ENCODE measurements at regions not wholly inside any gene's neighbourhood (a gene's known extent, or its start where the extent isn't known, plus 50 kb on each side); places are given as distances from the start of the nearest gene placed in this dataset.

DNA sequence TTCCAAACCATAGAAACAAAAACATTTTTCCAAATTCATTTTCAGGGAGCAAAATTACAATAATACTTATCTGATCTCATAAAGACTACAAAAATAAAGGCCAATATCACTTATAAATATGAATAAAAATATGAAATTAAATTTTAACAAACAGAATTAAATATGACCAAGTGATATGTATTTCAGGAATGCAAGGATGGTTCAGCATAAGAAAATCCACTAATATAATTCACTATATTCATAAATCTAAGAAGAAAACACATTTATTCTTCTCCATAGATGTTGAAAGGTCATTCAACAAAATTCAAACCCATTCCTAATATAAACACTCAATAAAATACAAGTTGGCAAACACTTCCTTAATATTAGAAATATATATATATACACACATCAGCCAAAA is 115.2 kb upstream of the TMEM168 start:
- no peak for DNase-seq
- H3K27ac Mint-ChIP-seq, result no peak overlapping the region
- Histone ChIP-seq H3K27ac (ENCODE audit: low read depth, low read length) (no peak overlapping the region), H3K9ac (ENCODE audit: extremely low read depth, low read length, poor library complexity, severe bottlenecking) (no peak overlapping the region), H3K36me3 (ENCODE audit: control insufficient read depth, insufficient read depth, low read length) (peaks cover 8% of the 10 kb centered on the region), H3K27me3 (ENCODE audit: control insufficient read depth, insufficient read depth, low read length, poor library complexity, severe bottlenecking) (no peaks in the 10 kb centered on the region), H3K9me3 (ENCODE audit: control insufficient read depth, low read length) (peaks cover 20% of the 10 kb centered on the region), H3K4me3 (ENCODE audit: low read length) (no peak overlapping the region), H3K4me1 (ENCODE audit: control insufficient read depth, insufficient read depth, low read length) (no peaks in the 10 kb centered on the region)
- no peak overlapping the region for H3K4me3 Mint-ChIP-seq
- H3K9me3 Mint-ChIP-seq, result peaks cover 16% of the 10 kb centered on the region
- H3K4me1 Mint-ChIP-seq, result peaks cover 3% of the 10 kb centered on the region
- TF ChIP-seq, protein P1, sequence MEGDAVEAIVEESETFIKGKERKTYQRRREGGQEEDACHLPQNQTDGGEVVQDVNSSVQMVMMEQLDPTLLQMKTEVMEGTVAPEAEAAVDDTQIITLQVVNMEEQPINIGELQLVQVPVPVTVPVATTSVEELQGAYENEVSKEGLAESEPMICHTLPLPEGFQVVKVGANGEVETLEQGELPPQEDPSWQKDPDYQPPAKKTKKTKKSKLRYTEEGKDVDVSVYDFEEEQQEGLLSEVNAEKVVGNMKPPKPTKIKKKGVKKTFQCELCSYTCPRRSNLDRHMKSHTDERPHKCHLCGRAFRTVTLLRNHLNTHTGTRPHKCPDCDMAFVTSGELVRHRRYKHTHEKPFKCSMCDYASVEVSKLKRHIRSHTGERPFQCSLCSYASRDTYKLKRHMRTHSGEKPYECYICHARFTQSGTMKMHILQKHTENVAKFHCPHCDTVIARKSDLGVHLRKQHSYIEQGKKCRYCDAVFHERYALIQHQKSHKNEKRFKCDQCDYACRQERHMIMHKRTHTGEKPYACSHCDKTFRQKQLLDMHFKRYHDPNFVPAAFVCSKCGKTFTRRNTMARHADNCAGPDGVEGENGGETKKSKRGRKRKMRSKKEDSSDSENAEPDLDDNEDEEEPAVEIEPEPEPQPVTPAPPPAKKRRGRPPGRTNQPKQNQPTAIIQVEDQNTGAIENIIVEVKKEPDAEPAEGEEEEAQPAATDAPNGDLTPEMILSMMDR (conservative IDR thresholded peaks at IDR 0.05), result no peak
- peaks cover 34% of the 10 kb centered on the region for H3K36me3 Mint-ChIP-seq (ENCODE audit: low read depth)
- no peaks in the 10 kb centered on the region for H3K27me3 Mint-ChIP-seq (ENCODE audit: insufficient read depth)

DNA sequence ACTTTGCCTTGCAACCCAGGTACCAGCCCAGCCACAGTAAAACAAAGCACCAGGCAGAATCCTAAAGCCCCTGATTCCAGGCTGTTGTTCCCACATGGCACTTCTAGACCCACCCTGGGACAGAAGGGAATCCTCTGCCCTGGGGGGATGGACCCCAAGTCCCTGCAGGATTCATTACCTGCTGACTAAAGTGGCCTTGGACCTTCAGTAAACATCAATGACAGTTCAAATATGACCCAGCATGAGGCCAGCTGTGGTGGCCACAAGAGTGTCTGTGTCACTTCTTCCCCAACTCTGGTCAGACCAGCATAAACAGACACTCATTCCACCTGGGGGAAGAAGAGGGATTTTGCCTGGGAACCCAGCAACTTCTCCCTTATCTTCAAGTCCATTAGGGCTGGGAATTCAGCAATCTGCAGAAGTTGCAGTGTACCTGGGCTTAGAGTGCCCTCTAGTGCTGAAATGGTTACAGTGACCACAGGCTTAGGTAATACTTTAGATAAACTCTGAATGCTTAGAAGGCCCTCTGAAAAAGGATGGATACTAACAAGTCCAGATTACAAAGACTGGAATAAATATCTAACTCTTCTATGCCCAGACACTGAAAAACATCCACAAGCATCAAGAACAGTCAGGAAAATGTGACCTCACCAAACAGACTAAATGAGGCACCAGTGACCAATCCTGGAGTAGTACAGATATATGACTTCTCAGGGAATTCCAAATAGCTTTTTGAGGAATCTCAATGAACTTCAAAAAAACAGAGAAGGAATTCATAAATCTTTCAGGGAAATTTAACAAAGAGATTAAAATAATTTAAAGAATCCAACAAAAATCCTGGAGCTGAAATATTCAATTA is 108.5 kb upstream of the TMEM168 start:
- no peaks in the 10 kb centered on the region for H3K27me3 ChIP-seq (ENCODE audit: control insufficient read depth, insufficient read depth, low read length, poor library complexity, severe bottlenecking)
- no peak overlapping the region for H3K4me3 Mint-ChIP-seq
- DNase-seq, result peak; percentile 88
- peaks cover 17% of the 10 kb centered on the region for H3K9me3 Mint-ChIP-seq
- H3K36me3 Mint-ChIP-seq (ENCODE audit: low read depth), result peaks cover 33% of the 10 kb centered on the region
- H3K27ac Mint-ChIP-seq, result peak overlapping the region; percentile 61
- H3K27ac ChIP-seq (ENCODE audit: low read depth, low read length), result no peak overlapping the region
- peaks cover 16% of the 10 kb centered on the region for H3K36me3 ChIP-seq (ENCODE audit: control insufficient read depth, insufficient read depth, low read length)
- peaks cover 17% of the 10 kb centered on the region for H3K9me3 ChIP-seq (ENCODE audit: control insufficient read depth, low read length)
- TF ChIP-seq, protein P1 (conservative IDR thresholded peaks at IDR 0.05), result peak; percentile 91
- H3K4me1 Mint-ChIP-seq, result peaks cover 6% of the 10 kb centered on the region
- no peak overlapping the region for H3K4me3 ChIP-seq (ENCODE audit: low read length)
- H3K9ac ChIP-seq (ENCODE audit: extremely low read depth, low read length, poor library complexity, severe bottlenecking), result no peak overlapping the region
- H3K27me3 Mint-ChIP-seq (ENCODE audit: insufficient read depth), result no peaks in the 10 kb centered on the region
- H3K4me1 ChIP-seq (ENCODE audit: control insufficient read depth, insufficient read depth, low read length), result no peaks in the 10 kb centered on the region

DNA sequence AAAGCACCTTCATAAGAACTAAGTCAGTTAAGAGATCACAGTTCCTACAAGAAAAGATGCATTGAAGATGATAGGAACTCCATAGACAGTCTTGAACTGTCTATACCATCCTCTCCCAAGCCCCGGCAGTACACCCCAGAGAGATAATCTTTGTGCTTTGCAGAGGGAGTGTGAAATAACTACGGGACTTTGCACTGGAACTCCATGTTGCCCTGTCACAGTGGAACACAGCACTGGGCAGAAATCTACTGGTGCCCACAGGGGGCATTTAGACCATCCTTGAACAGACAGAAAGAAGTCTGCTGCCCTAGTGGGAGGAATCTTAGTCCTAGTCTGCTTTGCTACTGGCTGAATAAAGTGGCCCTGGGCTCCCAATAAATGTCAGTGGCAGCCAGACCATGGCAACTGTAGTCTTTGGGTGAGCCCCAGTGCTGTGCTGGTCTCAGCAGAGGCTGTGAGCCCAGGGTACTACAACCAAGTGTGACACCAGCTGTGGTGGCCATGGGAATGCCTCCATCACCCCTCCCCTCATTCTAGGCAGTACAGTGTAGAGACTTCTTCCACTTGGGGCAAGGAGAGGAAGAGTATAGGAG is 107.7 kb upstream of the TMEM168 start:
- H3K9me3 Mint-ChIP-seq, result peaks cover 17% of the 10 kb centered on the region
- no peaks in the 10 kb centered on the region for H3K27me3 ChIP-seq (ENCODE audit: control insufficient read depth, insufficient read depth, low read length, poor library complexity, severe bottlenecking)
- TF ChIP-seq, protein P1 (conservative IDR thresholded peaks at IDR 0.05), result no peak
- H3K27me3 Mint-ChIP-seq (ENCODE audit: insufficient read depth), result no peaks in the 10 kb centered on the region
- peaks cover 21% of the 10 kb centered on the region for H3K9me3 ChIP-seq (ENCODE audit: control insufficient read depth, low read length)
- H3K36me3 ChIP-seq (ENCODE audit: control insufficient read depth, insufficient read depth, low read length), result peaks cover 22% of the 10 kb centered on the region
- no peak overlapping the region for H3K4me3 ChIP-seq (ENCODE audit: low read length)
- peaks cover 6% of the 10 kb centered on the region for H3K4me1 Mint-ChIP-seq
- peaks cover 39% of the 10 kb centered on the region for H3K36me3 Mint-ChIP-seq (ENCODE audit: low read depth)
- no peaks in the 10 kb centered on the region for H3K4me1 ChIP-seq (ENCODE audit: control insufficient read depth, insufficient read depth, low read length)
- no peak overlapping the region for H3K9ac ChIP-seq (ENCODE audit: extremely low read depth, low read length, poor library complexity, severe bottlenecking)
- peak; percentile 45 for DNase-seq
- H3K4me3 Mint-ChIP-seq, result no peak overlapping the region
- H3K27ac ChIP-seq (ENCODE audit: low read depth, low read length), result no peak overlapping the region
- H3K27ac Mint-ChIP-seq, result peak overlapping the region; percentile 61
- WGBS, 2 experiments (ENCODE audit: insufficient coverage in 1 of 2, insufficient read length in 1 of 2), result 97 to 100% methylated on average over 1 to 2 of the region's 2 CpGs
